ENCODE measurements at regions not wholly inside any gene's neighbourhood (a gene's known extent, or its start where the extent isn't known, plus 50 kb on each side); places are given as distances from the start of the nearest gene placed in this dataset.

DNA sequence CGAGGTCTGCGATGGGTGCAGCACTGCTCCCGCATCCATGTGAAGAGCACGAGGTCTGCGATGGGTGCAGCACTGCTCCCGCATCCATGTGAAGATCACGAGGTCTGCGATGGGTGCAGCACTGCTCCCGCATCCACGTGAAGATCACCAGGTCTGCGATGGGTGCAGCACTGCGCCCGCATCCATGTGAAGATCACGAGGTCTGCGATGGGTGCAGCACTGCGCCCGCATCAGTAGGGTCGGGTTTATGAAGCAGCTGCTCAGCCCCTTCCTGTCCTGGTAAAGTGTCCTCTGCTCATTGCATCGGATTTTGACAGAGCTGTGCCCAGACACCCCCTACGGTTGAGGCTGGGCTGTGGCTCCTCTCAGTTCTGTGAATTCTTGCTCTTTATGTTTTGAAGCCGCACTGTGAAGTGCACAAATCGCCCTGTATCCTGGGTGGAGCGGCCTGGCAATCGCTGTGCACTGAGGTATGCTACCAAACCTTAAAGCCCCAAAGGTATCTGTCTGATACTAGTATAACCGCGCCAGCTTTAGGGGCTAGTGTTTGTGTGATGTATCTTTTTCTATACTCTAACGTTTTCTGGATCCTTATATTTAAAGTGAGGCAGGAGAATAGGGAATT lies 98.7 kb downstream of the CPZ start:
- TF ChIP-seq POLR2AphosphoS5 (IDR thresholded peaks at IDR 0.05; ENCODE audit: low read depth, low read length) (no peak), FOXP2 (optimal IDR thresholded peaks at IDR 0.05; ENCODE audit: borderline replicate concordance, extremely low read depth, extremely low read length, insufficient read depth) (no peak), SIN3A (IDR thresholded peaks at IDR 0.05; ENCODE audit: borderline replicate concordance, insufficient read depth, low read length) (no peak), TAF1 (IDR thresholded peaks at IDR 0.05; ENCODE audit: borderline replicate concordance, insufficient read depth, low read length) (no peak)
- TF ChIP-seq, protein P1, sequence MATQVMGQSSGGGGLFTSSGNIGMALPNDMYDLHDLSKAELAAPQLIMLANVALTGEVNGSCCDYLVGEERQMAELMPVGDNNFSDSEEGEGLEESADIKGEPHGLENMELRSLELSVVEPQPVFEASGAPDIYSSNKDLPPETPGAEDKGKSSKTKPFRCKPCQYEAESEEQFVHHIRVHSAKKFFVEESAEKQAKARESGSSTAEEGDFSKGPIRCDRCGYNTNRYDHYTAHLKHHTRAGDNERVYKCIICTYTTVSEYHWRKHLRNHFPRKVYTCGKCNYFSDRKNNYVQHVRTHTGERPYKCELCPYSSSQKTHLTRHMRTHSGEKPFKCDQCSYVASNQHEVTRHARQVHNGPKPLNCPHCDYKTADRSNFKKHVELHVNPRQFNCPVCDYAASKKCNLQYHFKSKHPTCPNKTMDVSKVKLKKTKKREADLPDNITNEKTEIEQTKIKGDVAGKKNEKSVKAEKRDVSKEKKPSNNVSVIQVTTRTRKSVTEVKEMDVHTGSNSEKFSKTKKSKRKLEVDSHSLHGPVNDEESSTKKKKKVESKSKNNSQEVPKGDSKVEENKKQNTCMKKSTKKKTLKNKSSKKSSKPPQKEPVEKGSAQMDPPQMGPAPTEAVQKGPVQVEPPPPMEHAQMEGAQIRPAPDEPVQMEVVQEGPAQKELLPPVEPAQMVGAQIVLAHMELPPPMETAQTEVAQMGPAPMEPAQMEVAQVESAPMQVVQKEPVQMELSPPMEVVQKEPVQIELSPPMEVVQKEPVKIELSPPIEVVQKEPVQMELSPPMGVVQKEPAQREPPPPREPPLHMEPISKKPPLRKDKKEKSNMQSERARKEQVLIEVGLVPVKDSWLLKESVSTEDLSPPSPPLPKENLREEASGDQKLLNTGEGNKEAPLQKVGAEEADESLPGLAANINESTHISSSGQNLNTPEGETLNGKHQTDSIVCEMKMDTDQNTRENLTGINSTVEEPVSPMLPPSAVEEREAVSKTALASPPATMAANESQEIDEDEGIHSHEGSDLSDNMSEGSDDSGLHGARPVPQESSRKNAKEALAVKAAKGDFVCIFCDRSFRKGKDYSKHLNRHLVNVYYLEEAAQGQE (IDR thresholded peaks at IDR 0.05; ENCODE audit: insufficient read depth in 1 of 2, low read depth in 2 of 2, low read length in 2 of 2) = no peak

- TF ChIP-seq, protein P1 (IDR thresholded peaks at IDR 0.05; ENCODE audit: insufficient read depth in 1 of 2, low read depth in 2 of 2, low read length in 2 of 2) = no peak
- TF ChIP-seq FOXP2 (optimal IDR thresholded peaks at IDR 0.05; ENCODE audit: borderline replicate concordance, extremely low read depth, extremely low read length, insufficient read depth) (no peak), SIN3A (IDR thresholded peaks at IDR 0.05; ENCODE audit: borderline replicate concordance, insufficient read depth, low read length) (no peak), TAF1 (IDR thresholded peaks at IDR 0.05; ENCODE audit: borderline replicate concordance, insufficient read depth, low read length) (no peak), POLR2AphosphoS5 (IDR thresholded peaks at IDR 0.05; ENCODE audit: low read depth, low read length) (no peak)
Observed at GRCh38 chr4:8690216-8691150, 97.9 kb downstream of the CPZ start.

GRCh38 chr4:8689741-8690140 lies 97.2 kb downstream of the CPZ start:
- no peak for TF ChIP-seq TAF1 (IDR thresholded peaks at IDR 0.05; ENCODE audit: borderline replicate concordance, insufficient read depth, low read length)
- TF ChIP-seq POLR2AphosphoS5 (IDR thresholded peaks at IDR 0.05; ENCODE audit: low read depth, low read length) = no peak
- TF ChIP-seq SIN3A (IDR thresholded peaks at IDR 0.05; ENCODE audit: borderline replicate concordance, insufficient read depth, low read length) = no peak
- no peak for TF ChIP-seq FOXP2 (optimal IDR thresholded peaks at IDR 0.05; ENCODE audit: borderline replicate concordance, extremely low read depth, extremely low read length, insufficient read depth)
- TF ChIP-seq, protein P1 (IDR thresholded peaks at IDR 0.05; ENCODE audit: insufficient read depth in 1 of 2, low read depth in 2 of 2, low read length in 2 of 2) = no peak

GRCh38 chr4:8688908-8689445 lies 96.4 kb downstream of the CPZ start:
- TF ChIP-seq, protein P1 (IDR thresholded peaks at IDR 0.05; ENCODE audit: insufficient read depth in 1 of 2, low read depth in 2 of 2, low read length in 2 of 2) = no peak
- TF ChIP-seq SIN3A (IDR thresholded peaks at IDR 0.05; ENCODE audit: borderline replicate concordance, insufficient read depth, low read length) = no peak

Measured in PFSK-1 (cell line).